Adipocyte (in vitro differentiated cells): ENCODE measurements at regions not wholly inside any gene's neighbourhood (a gene's known extent, or its start where the extent isn't known, plus 50 kb on each side); places are given as distances from the start of the nearest gene placed in this dataset.
"Not testable (repeated sequence)": the region's sequence is repeated elsewhere in the genome, so short reads cannot be mapped to it uniquely, and the experiment has no call there.

Experiments used
- DNase-seq: peaks from one replicate; pipeline ENCODE4 v3.0.0-alpha.2; 2015; ENCODE audit warnings: low read depth
- H3K27me3 ChIP-seq: replicated peaks from 2 replicates; pipeline ENCODE4 v1.7.0; 2013; ENCODE audit warnings: mild to moderate bottlenecking, low read length, moderate library complexity; ENCODE audit not compliant: control insufficient read depth, insufficient read depth
- H3K36me3 ChIP-seq: 2 replicates; pipeline ENCODE4 v1.7.0; 2013; ENCODE audit warnings: low read length, mild to moderate bottlenecking, moderate library complexity; ENCODE audit not compliant: control insufficient read depth, insufficient read depth, severe bottlenecking
- H3K4me1 ChIP-seq: 2 replicates; pipeline ENCODE4 v1.7.0; 2013; ENCODE audit warnings: mild to moderate bottlenecking, low read length, moderate library complexity; ENCODE audit not compliant: control insufficient read depth, insufficient read depth
- H3K4me3 ChIP-seq: 2 replicates; pipeline ENCODE4 v1.7.0; 2013; ENCODE audit warnings: mild to moderate bottlenecking, low read length, moderate library complexity
- H3K9ac ChIP-seq: 2 replicates; pipeline ENCODE4 v1.7.0; 2013; ENCODE audit warnings: mild to moderate bottlenecking, low read length, moderate library complexity
- H3K9me3 ChIP-seq: 2 replicates; pipeline ENCODE4 v1.7.0; 2013; ENCODE audit warnings: mild to moderate bottlenecking, low read length, moderate library complexity; ENCODE audit not compliant: control insufficient read depth

- Histone ChIP-seq H3K9ac (no peak overlapping the region), H3K9me3 (no peaks in the 10 kb centered on the region), H3K4me1 (no peaks in the 10 kb centered on the region), H3K27me3 (no peaks in the 10 kb centered on the region), H3K36me3 (no peaks in the 10 kb centered on the region), H3K4me3 (no peak overlapping the region)
- no peak for DNase-seq
Observed at GRCh38 chr6:102885165-102885564, 1491.7 kb downstream of the GRIK2 start.

GRCh38 chr6:102853249-102853955, 1459.9 kb downstream of the GRIK2 start:
- Histone ChIP-seq H3K9ac (no peak overlapping the region), H3K4me1 (no peaks in the 10 kb centered on the region), H3K4me3 (no peak overlapping the region), H3K9me3 (no peaks in the 10 kb centered on the region), H3K36me3 (no peaks in the 10 kb centered on the region), H3K27me3 (no peaks in the 10 kb centered on the region)
- no peak for DNase-seq

- H3K4me1 ChIP-seq, result no peaks in the 10 kb centered on the region
- no peak for DNase-seq
- no peaks in the 10 kb centered on the region for H3K9me3 ChIP-seq
Observed at GRCh38 chr6:102848796-102849195, 1455.3 kb downstream of the GRIK2 start.

GRCh38 chr6:102848210-102848609, 1454.7 kb downstream of the GRIK2 start:
- no peaks in the 10 kb centered on the region for H3K9me3 ChIP-seq
- no peaks in the 10 kb centered on the region for H3K27me3 ChIP-seq
- DNase-seq, result no peak
- no peak overlapping the region for H3K4me3 ChIP-seq
- H3K36me3 ChIP-seq, result no peaks in the 10 kb centered on the region
- no peaks in the 10 kb centered on the region for H3K4me1 ChIP-seq
- H3K9ac ChIP-seq, result no peak overlapping the region

More at GRCh38 chr6:102848796-102849195, 1455.3 kb downstream of the GRIK2 start:
- Histone ChIP-seq H3K27me3 (no peaks in the 10 kb centered on the region), H3K4me3 (no peak overlapping the region), H3K9ac (no peak overlapping the region), H3K36me3 (no peaks in the 10 kb centered on the region)

- Histone ChIP-seq H3K9ac (no peak overlapping the region), H3K9me3 (no peaks in the 10 kb centered on the region), H3K27me3 (no peaks in the 10 kb centered on the region), H3K36me3 (no peaks in the 10 kb centered on the region), H3K4me1 (no peaks in the 10 kb centered on the region), H3K4me3 (no peak overlapping the region)
- DNase-seq, result no peak
Observed at GRCh38 chr6:102841060-102841459, 1447.6 kb downstream of the GRIK2 start.

- DNase-seq, result no peak
- Histone ChIP-seq H3K4me1 (no peaks in the 10 kb centered on the region), H3K4me3 (no peak overlapping the region), H3K9ac (no peak overlapping the region), H3K36me3 (no peaks in the 10 kb centered on the region), H3K27me3 (no peaks in the 10 kb centered on the region), H3K9me3 (no peaks in the 10 kb centered on the region)
Observed at GRCh38 chr6:102832021-102832420, 1438.5 kb downstream of the GRIK2 start.

- Histone ChIP-seq H3K27me3 (no peaks in the 10 kb centered on the region), H3K9me3 (no peaks in the 10 kb centered on the region), H3K36me3 (no peaks in the 10 kb centered on the region), H3K4me1 (no peaks in the 10 kb centered on the region), H3K4me3 (no peak overlapping the region), H3K9ac (no peak overlapping the region)
- DNase-seq, result no peak
Observed at GRCh38 chr6:102820098-102820497, 1426.6 kb downstream of the GRIK2 start.

GRCh38 chr6:102815207-102815606, 1421.7 kb downstream of the GRIK2 start:
- no peak overlapping the region for H3K4me3 ChIP-seq
- no peak for DNase-seq
- H3K36me3 ChIP-seq, result no peaks in the 10 kb centered on the region
- no peaks in the 10 kb centered on the region for H3K27me3 ChIP-seq
- H3K9me3 ChIP-seq, result no peaks in the 10 kb centered on the region
- H3K9ac ChIP-seq, result no peak overlapping the region
- no peaks in the 10 kb centered on the region for H3K4me1 ChIP-seq

GRCh38 chr6:102813489-102814275, 1420.2 kb downstream of the GRIK2 start:
- H3K4me1 ChIP-seq, result no peaks in the 10 kb centered on the region
- H3K4me3 ChIP-seq, result no peak overlapping the region
- DNase-seq, result no peak
- H3K27me3 ChIP-seq, result no peaks in the 10 kb centered on the region
- no peak overlapping the region for H3K9ac ChIP-seq
- no peaks in the 10 kb centered on the region for H3K9me3 ChIP-seq
- H3K36me3 ChIP-seq, result no peaks in the 10 kb centered on the region

GRCh38 chr6:102812242-102812641, 1418.7 kb downstream of the GRIK2 start:
- Histone ChIP-seq H3K27me3 (no peaks in the 10 kb centered on the region), H3K9me3 (no peaks in the 10 kb centered on the region), H3K9ac (no peak overlapping the region), H3K4me1 (no peaks in the 10 kb centered on the region), H3K4me3 (no peak overlapping the region), H3K36me3 (no peaks in the 10 kb centered on the region)
- peak; percentile 58 for DNase-seq

- DNase-seq, H3K9me3 ChIP-seq, H3K36me3 ChIP-seq, H3K9ac ChIP-seq, H3K27me3 ChIP-seq, H3K4me1 ChIP-seq, H3K4me3 ChIP-seq: not testable (repeated sequence)
Observed at GRCh38 chr6:102808944-102809505, 1415.5 kb downstream of the GRIK2 start.
